Epithelial cell of prostate (primary cell): ENCODE measurements at regions not wholly inside any gene's neighbourhood (a gene's known extent, or its start where the extent isn't known, plus 50 kb on each side); places are given as distances from the start of the nearest gene placed in this dataset.

Source experiments
- DNase-seq: peaks from one replicate; pipeline ENCODE4 v3.0.0-alpha.2; 2011; ENCODE audit warnings: low read depth, low spot score
- H3K27ac ChIP-seq: fragments of 450-650 bp; 2 replicates; pipeline ENCODE4 v1.5.1; 2017; ENCODE audit warnings: mild to moderate bottlenecking

DNA sequence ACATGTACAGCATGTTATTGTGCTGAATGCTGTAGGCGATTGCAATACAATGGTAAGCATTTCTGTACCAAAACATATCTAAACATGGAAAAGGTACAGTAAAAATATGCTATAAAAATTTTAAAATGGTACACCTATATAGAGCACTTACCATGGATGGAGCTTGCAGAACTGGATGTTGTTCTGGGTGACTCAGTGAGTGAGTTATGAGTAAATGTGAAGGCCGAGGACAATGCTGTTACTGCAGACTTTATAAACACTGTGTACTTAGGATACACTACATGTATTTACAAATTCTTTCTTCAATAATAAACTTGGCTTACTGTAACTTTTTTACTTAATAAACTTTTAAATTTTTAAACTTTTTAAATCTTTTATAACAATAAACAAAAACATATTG is 473.4 kb upstream of the UBE2E3 start:
- no peak overlapping the region for H3K27ac ChIP-seq
- DNase-seq, result peak; percentile 31

DNA sequence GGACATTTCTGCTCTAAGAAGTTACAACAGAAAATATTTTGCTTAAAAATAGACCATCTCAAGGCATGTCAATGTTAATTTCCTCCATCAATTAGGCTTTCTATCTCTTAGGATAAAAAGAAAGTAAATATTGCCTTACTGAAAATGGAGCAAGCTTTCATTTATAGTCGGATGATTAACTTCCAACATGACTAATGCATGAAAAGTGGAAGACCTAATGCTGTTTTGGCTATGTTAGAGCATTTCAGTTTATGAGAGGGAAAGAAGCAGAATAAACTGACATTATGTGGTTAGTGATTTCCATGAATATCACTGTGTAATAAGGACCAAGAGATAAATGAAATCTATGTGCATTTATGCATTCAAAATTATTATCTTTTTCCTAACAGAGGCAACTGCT is 475.2 kb upstream of the UBE2E3 start:
- H3K27ac ChIP-seq, result no peak overlapping the region
- no peak for DNase-seq

DNA sequence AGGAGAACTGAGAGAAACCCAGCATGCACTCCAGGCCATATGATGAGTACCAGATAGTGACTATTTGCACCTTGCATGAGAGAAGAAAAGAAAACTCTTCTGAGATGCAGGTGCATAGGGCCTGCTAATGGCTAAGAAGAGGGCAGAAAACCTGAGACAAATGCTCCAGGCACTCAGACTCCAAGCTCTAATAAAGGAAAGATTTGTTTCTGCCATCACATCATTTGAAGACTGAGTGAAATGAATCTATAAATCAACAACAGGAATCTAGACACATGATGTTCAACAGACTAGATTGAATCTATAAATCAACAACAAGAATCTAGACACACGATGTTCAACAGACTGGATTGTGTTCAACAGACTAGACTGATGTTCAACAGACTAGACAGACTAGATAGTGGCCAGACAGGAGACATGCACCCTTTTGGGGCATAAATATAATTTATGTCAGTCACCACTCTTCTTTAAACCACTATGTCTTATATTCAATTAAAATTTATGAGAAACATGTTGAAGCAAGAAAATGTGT is 482.7 kb upstream of the UBE2E3 start:
- no peak overlapping the region for H3K27ac ChIP-seq
- no peak for DNase-seq

DNA sequence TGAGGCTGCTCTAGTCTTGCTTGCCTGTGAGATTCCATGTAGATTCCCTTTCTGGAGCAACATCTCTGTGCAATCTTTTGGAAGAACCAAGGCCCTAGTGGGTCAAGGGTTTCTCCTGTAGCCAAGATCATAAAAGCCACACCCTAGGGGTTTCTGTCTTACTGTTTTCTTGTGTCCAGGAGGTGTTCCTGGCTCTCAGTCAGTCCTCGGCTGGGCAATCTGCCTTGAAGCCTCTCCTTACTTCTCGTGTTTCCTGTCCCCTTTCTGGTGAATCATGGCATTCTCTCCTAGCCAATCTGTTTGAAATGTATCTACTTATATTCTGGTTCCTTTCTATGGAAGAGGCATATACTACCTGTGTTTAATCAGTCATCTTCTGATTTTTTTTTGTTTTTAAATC is 484.8 kb upstream of the UBE2E3 start:
- DNase-seq, result no peak

DNA sequence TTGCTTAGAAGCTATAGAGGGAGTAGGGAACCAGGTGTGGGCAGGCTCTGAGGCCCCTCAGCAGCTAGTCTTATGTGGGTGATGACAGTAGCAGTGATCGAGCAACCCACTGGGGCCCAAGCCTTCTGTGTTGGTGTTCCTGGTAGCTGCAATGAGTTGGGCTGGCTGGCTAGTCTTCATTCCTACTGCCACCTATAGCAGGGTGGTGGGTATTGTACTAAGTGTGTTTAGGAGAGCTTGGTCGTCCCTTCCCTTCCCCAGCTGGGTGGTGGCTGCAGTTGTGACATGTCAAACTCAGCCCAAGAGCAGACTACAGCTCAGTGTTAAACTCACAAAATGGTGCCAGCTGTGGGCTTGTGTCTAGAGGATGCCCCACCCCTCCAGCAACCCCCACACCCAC is 486.1 kb upstream of the UBE2E3 start:
- no peak overlapping the region for H3K27ac ChIP-seq
- no peak for DNase-seq

More for the DNA sequence above, 484.8 kb upstream of the UBE2E3 start:
- no peak overlapping the region for H3K27ac ChIP-seq

DNA sequence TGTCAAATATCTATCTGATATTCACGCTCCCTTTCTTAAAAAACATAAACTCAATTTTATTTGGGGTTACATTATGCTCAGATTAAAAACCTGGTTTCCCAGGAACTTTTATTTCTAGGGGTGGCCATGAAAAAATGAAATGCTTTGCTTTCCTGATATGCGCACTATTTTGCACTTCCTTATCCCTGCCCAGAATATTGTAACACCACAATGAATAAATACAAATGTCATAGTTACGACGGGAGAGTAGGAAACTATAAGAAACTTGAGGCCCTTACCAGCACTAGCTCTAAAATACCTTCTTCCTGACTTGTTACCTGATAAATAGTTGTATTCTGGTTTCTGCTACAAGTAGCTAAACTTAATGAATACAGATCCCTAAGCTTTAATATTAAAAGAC is 475.6 kb upstream of the CWC22 start:
- DNase-seq, result no peak

DNA sequence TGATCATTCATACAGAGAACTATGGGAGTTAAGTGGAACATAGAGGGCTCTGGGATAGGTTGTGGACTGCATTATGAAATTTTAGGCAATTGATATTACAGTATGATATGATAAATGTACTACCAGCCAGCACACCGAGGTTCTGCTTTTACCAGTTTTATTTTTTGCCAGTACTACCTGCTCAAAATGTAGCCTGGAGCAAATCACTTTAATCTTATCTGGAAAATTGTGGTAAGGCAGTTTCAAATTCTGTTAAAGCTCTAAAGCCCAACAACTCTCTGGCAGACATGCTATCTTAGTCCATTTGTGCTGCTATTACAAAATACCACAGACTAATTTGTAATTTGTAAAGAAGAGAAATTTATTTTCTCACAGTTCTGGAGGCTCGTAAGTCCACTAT is 474.9 kb upstream of the CWC22 start:
- no peak overlapping the region for H3K27ac ChIP-seq
- no peak for DNase-seq

More for the DNA sequence above, 475.6 kb upstream of the CWC22 start:
- no peak overlapping the region for H3K27ac ChIP-seq

DNA sequence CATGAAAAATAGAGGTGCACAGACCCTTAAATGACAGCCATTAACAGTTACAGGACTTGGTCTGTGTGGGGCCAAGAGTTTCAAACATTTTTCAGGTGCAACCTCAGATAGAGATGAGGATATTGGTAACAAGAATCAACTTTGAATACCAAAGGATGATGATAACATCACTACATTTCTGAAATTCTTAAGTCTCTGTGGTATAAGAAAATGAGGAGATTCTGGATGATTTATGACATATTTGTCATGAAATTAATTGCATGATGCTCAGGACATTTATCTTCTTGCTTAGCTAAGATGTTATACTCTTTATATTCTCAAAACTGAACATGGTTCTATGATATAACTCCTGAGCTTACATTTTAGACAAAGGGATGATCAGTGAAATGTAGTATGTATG is 471.8 kb upstream of the CWC22 start:
- no peak for DNase-seq
- H3K27ac ChIP-seq, result no peak overlapping the region

DNA sequence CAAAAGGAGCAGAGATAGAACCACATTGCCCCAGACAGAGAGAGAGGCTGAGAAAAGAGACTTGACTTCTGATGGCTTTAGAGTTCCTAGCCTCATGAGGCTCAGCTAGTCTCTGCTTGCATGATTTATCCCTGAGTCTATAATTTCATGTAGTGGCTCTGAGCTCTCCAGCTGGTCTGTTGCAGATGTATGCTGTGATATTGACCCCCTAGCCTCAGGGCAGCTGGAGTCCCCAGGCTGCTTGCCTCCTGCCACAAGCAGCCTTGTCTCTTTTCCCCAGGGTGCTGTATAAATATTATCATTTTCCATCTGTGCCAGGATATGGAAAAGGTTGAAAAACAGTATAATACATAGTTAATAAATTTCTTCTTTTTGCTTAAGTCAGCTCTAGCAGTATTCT is 467.6 kb upstream of the CWC22 start:
- no peak for DNase-seq

DNA sequence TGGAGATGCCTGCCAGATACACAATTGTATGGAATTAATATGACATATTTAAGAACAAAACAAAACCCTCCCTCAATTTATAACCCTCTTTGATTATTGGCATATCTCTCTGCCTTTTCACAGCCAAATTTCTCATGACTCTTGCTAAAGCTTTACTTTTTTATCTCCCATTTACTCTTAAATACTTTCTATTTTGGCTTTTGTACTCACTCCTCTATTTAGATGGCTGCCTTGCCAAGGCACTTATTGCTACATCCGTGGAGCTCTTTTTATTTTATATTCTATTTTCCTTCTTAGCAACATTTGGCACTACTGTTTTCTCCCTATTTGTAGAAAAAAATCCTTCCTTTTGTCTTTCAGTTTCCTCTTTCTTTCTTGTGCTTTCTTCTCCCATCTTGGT is 466.4 kb upstream of the CWC22 start:
- H3K27ac ChIP-seq, result no peak overlapping the region
- DNase-seq, result no peak

More for the DNA sequence above, 467.6 kb upstream of the CWC22 start:
- no peak overlapping the region for H3K27ac ChIP-seq

DNA sequence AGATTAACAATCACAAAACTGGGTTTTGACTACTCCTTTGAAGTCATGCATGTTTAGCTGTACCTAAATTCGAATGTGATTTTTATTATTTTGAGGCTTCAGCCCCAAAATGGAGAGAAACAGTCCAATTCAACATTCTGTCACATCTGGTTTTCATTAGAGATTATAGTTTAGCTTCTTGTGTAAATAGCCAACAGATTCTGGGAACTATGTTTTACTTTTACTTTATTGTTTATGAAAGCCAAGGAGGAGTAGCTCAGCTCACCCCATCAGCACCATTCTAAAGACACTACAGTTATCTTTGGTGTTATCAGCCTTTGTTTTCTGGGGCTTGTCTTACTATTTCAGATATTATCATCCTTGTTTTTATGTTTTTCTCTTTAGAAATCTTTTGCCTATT is 465.0 kb upstream of the CWC22 start:
- no peak for DNase-seq
- H3K27ac ChIP-seq, result no peak overlapping the region

DNA sequence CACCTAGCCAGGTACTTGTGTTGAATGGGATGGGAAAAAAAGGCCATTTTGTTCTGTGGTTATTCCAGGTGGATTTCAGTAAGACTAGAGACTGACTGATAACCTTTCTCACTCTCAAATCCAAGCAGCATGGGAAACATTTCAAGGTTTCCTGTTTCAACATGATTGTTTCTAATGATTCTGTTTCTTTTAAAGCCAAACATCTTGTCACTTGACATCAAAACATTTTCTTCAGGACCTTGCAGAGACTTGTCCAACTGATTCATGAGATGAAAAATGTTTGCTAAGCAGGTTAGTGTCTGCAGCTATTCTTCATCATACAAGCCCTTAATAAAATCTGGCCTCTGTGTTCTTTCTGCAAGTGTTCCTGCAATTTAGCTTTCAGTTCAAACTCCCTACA is 456.5 kb upstream of the CWC22 start:
- DNase-seq, result peak; percentile 78
- H3K27ac ChIP-seq, result peak overlapping the region; percentile 73

DNA sequence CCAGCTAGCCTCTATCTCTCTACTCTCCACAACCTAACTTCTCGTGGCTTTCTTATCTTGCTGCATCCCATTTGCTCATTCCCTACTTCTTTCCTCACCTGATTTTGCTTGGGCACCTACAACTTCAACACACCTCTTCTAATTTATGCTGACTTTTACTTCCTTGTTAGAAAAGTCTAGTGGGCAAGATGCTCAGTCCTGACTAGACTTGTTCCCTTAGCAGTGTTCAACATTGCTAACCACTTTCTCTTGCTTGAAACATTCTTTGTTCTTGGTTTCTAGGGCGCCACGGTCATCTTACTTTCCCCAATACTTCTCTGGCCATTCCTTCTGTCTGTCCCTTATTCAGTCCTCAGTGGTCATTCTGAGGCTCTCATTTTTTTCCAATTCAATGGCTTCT is 454.7 kb upstream of the CWC22 start:
- no peak overlapping the region for H3K27ac ChIP-seq
- DNase-seq, result no peak

DNA sequence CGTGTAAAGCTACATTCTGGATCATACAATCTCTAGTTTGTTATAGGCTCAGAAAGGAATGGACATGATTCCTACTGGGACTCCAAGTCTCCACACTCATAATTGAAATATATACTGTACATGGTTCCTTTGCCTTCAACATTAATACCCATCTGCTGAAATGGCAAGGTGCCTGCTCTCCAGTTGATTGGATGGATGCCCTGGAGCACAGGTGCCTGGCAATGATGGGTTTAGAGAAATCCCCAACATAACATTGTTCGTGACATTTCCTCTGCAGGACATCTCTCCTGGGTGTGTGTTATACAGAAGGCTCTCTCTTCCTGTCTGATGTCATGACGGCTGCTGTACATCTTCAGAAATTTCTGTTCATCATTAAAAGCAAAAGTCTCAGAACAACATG is 449.7 kb upstream of the CWC22 start:
- H3K27ac ChIP-seq, result no peak overlapping the region
- DNase-seq, result no peak

DNA sequence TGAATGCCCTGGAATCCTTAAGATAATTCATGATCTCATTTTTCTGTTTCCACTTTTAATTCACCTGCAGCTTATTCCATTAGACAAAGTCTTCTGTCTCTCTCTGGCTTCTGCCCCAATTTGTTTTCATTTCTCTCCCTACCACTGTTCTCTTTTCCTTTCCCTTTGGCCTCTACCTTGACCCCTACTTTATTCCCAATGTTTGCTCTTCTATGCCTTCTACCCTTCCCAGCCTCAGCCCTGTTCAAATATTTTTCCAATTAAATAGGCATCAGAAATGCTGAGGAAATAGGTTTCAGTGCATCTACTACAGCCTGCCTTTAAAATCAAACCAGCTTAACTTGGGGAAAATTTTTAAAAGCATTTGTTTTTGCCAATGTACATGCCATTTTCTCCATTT is 443.7 kb upstream of the CWC22 start:
- no peak overlapping the region for H3K27ac ChIP-seq
- no peak for DNase-seq

DNA sequence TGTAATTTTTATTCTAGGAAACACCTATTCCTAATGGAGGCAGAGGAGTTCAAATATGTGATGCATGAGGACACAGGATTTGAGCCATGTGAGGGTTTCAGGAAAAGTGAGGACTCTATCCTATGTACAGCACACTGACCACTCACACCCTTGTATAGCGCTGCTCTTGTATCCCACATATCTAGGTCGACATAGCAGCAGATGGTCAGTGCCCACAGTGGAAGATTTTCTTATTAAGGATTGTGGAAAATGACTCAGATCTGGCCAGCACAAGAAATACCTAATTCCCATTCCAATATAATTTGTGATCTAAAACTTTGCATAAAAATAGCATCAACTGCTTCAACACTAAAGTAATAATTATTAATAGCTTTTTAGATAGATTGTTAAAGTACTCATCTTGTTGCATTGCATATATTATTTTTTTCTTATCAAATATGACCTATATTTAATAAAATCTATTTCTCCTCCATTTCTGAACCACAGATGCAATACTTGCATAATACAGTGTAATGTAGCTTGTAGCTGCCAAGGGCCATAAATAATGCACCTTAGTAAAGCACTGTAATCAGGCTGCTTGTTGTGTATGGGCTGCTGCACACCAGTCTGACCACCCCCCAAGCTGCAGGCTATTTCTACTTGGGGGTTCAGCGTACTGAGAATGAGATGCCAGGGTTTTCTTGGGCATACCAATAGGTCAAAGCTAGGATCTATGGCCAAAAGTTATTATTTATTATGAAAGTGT is 442.2 kb upstream of the CWC22 start:
- no peak overlapping the region for H3K27ac ChIP-seq
- no peak for DNase-seq

DNA sequence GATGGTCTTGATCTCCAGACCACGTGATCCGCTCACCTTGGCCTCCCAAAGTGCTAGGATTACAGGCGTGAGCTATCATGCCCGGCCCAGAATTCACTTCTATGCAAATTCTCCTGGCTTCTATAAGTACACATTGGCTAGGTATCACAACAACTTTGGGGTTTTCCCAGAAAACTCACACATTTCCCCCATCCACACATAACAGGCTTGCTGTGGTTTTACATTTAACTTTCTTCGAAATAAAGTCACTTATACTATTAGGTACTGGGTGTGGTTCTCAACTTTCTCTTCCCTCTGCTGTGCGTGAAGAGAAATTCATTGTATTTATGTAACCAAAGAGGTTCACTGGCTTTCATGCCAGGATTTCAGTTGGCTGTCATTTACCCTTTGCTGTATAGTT is 439.4 kb upstream of the CWC22 start:
- DNase-seq, result no peak
- no peak overlapping the region for H3K27ac ChIP-seq

DNA sequence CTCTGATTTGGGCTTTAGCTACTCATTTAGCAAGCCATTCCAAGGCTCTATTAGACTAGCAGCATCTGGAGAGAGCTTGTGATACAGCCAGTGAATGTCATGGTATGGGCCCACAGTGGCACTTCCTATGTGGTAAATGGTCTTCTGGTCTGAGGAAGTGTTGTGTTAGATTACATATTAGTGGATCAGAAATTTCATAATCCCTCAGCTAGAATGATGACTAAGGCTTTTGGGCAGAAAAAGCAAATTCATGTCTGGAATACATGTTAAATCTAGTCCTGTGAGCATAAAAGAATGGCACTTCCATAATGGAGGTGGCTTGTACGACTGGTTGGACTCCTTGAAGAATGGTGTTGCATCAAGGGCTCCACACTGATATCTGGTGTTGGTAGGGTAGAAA is 436.8 kb upstream of the CWC22 start:
- H3K27ac ChIP-seq, result peak overlapping the region; percentile 5
- peak; percentile 31 for DNase-seq

DNA sequence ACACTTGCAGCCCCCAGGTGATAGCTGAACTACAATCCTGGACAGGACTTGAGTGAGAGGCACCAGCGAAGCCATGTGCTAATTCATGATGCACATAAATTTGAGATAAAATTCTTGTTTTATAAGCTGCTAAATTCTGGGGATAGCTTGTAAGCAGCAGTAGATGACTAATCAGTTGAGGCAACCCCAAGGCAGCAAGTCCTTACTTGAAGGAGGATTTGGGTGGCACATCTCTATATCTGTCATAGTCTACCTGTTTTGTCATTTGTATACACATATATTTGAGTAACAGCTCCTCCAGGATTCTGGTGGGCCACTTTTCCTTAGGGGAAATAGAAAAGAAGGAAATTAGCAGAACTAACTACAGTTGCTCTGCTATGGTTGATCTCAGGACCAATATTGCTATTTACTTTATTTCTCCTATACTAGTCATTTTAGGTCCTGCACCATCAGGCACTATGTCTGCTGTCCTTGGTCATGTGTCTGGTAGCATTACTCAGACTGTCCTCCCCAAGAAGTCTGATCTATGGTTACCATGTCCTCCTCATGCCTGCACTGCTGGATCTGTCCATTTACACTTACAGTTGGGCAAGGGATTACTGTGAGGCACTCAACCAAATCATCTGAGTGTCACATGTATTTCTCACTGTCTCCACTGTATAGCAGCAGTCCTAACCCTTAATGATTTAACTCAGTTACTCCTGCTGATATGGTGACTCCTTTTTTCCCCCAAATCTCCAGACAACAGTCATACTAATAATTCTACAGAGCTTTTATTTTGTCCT is 436.0 kb upstream of the CWC22 start:
- H3K27ac ChIP-seq, result peak overlapping the region; percentile 5
- peak; percentile 66 for DNase-seq

DNA sequence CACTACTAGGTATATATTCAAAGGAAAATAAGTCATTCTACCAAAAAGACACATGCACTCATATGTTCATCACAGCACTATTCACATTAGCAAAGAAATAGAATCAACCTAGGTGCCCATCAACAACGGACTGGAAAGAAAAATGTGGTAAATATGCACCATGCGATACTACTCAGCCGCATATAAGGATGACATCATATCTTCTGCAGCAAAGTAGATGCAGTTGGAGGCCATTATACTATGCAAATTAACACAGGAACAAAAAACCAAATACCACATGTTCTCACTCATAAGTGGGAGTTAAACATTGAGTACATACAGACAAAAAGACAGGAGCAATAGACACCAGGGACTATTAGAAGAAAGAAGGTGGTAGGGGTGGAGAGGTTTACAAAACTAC is 412.1 kb upstream of the CWC22 start:
- H3K27ac ChIP-seq, result no peak overlapping the region
- DNase-seq, result no peak

DNA sequence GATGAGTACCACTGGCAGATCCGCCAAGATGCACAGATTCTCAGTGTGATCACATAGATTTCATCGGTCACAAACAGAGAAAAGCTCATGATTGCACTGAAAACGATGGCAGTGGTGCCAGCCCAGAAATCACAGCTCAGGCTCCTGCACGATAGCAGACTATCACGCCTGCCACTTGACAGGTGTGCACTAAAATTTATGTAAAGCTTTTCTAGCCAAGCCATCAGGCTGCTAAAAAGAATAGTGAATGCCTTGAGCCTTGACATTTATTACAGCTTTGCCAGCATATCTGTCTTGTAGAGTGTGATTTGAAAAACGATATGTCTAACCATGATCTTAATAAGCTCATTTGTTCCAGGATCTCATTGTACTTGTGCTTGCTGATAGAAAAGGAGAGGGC is 409.5 kb upstream of the CWC22 start:
- no peak overlapping the region for H3K27ac ChIP-seq
- no peak for DNase-seq

DNA sequence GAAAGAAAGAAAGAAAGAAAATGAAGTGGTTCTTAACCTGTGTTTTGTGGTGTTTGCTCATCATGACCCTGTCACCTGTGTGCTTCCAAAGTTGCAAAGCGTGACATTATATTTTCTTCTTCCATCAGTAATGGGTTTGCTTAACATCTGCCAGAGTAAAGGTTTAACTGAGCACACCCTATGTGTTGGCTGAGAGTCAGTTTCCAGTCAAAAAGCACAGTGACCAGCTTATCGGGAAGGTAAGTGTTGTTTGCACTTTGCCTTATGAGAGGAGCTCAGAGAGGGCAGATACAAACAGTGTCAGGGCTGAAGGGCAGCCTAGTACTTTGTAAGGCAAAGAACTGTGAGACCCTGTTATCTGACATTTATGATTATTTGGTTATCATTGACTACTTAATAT is 406.2 kb upstream of the CWC22 start:
- DNase-seq, result no peak
- H3K27ac ChIP-seq, result no peak overlapping the region
